ENCODE measurements at regions not wholly inside any gene's neighbourhood (a gene's known extent, or its start where the extent isn't known, plus 50 kb on each side); places are given as distances from the start of the nearest gene placed in this dataset.

- WGBS (ENCODE audit: insufficient coverage, insufficient replicate concordance, low lambda C conversion rate, missing lambda C conversion rate), result 0% methylated on average over 2 of the region's 2 CpGs
- RAD21 ChIA-PET (ENCODE audit: unreplicated experiment), result no interaction called here
- Histone ChIP-seq H3K4me2 (ENCODE audit: control insufficient read depth, insufficient read depth) (no peak overlapping the region), H2AFZ (ENCODE audit: control insufficient read depth, low read depth, low read length) (no peak overlapping the region), H3K79me2 (ENCODE audit: control insufficient read depth, insufficient read depth, low read length) (no peaks in the 10 kb centered on the region), H3K36me3 (ENCODE audit: control insufficient read depth in 2 of 2, insufficient read depth in 2 of 2, low read length in 1 of 2) (no peaks in the 10 kb centered on the region), H3K9me3 (replicated peaks; ENCODE audit: control insufficient read depth, insufficient read depth, low read length) (no peaks in the 10 kb centered on the region), H3K27ac (ENCODE audit: control insufficient read depth, insufficient read depth) (no peak overlapping the region), H3K9ac (ENCODE audit: control insufficient read depth, insufficient read depth, low read length) (no peak overlapping the region), H3K27me3 (replicated peaks in 1 of 2; ENCODE audit: control insufficient read depth in 2 of 2, insufficient read depth in 2 of 2, low read length in 1 of 2) (no peaks in the 10 kb centered on the region), H3K4me1 (ENCODE audit: control insufficient read depth, insufficient read depth, low read length) (no peaks in the 10 kb centered on the region), H3K4me3 (no peak overlapping the region), H4K20me1 (ENCODE audit: control insufficient read depth, insufficient read depth) (no peaks in the 10 kb centered on the region)
- intact Hi-C loops (cut with micrococcal nuclease; ENCODE audit: unreplicated experiment) (no loop called here), in situ Hi-C loops (cut with MboI) (no loop called here)
- ATAC-seq, result no peak
- BruUV-seq (replicated peaks), result no TSS peak
- POLR2A ChIA-PET, result no interaction called here
- CTCF ChIA-PET, result no interaction called here
- TF ChIP-seq CHD4 (IDR thresholded peaks at IDR 0.05) (no peak), NFIC (IDR thresholded peaks at IDR 0.05; ENCODE audit: low read depth, low read length) (no peak)
- SMC1A ChIA-PET (ENCODE audit: uncharacterized antibody, unreplicated experiment), result interaction anchor here (0.6 to 1.6 kb wide), 3 partner anchors 12 to 201 kb away, joined by 3 read pairs; no protein-coding TSS in a partner anchor
- FAIRE-seq, result no peak
- no peak for DNase-seq (ENCODE audit: low read depth, low spot score)
Measured at GRCh38 chr13:72132075-72132474, 265.1 kb upstream of the DACH1 start.

GRCh38 chr13:72129117-72129516 lies 262.1 kb upstream of the DACH1 start:
- Histone ChIP-seq H3K4me2 (ENCODE audit: control insufficient read depth, insufficient read depth) (no peak overlapping the region), H2AFZ (ENCODE audit: control insufficient read depth, low read depth, low read length) (no peak overlapping the region), H3K27me3 (replicated peaks in 1 of 2; ENCODE audit: control insufficient read depth in 2 of 2, insufficient read depth in 2 of 2, low read length in 1 of 2) (no peaks in the 10 kb centered on the region), H3K27ac (ENCODE audit: control insufficient read depth, insufficient read depth) (no peak overlapping the region), H3K9me3 (replicated peaks; ENCODE audit: control insufficient read depth, insufficient read depth, low read length) (no peaks in the 10 kb centered on the region), H4K20me1 (ENCODE audit: control insufficient read depth, insufficient read depth) (no peaks in the 10 kb centered on the region), H3K9ac (ENCODE audit: control insufficient read depth, insufficient read depth, low read length) (no peak overlapping the region), H3K36me3 (ENCODE audit: control insufficient read depth in 2 of 2, insufficient read depth in 2 of 2, low read length in 1 of 2) (no peaks in the 10 kb centered on the region), H3K4me1 (ENCODE audit: control insufficient read depth, insufficient read depth, low read length) (no peaks in the 10 kb centered on the region), H3K4me3 (no peak overlapping the region), H3K79me2 (ENCODE audit: control insufficient read depth, insufficient read depth, low read length) (no peaks in the 10 kb centered on the region)
- in situ Hi-C loops (cut with MboI), result no loop called here
- 14% methylated on average over 3 of the region's 3 CpGs for WGBS (ENCODE audit: insufficient coverage, insufficient replicate concordance, low lambda C conversion rate, missing lambda C conversion rate)
- ChIA-PET SMC1A (ENCODE audit: uncharacterized antibody, unreplicated experiment) (no interaction called here), CTCF (no interaction called here), RAD21 (ENCODE audit: unreplicated experiment) (no interaction called here), POLR2A (no interaction called here)
- ATAC-seq, result peak; percentile 15; the same call in 2 of the 3 replicates
- BruUV-seq (replicated peaks), result no TSS peak
- no peak for FAIRE-seq
- TF ChIP-seq CTCF (IDR thresholded peaks at IDR 0.05 in 2 of 3, conservative IDR thresholded peaks at IDR 0.05 in 1 of 3; ENCODE audit: control insufficient read depth in 2 of 3, extremely low read depth in 1 of 3, insufficient read depth in 1 of 3, low read depth in 3 of 3, low read length in 3 of 3) (no peak), KAT2A (conservative IDR thresholded peaks at IDR 0.05; ENCODE audit: control insufficient read depth, low read depth, low read length) (no peak), SREBF1 (IDR thresholded peaks at IDR 0.05; ENCODE audit: low read length) (no peak), ZZZ3 (IDR thresholded peaks at IDR 0.05; ENCODE audit: control insufficient read depth, insufficient read length, low read depth) (no peak)
- no peak for DNase-seq (ENCODE audit: low read depth, low spot score)
- intact Hi-C loops (cut with micrococcal nuclease; ENCODE audit: unreplicated experiment), result no loop called here
